Left ventricle myocardium inferior (tissue), 1 donor: ENCODE measurements at regions not wholly inside any gene's neighbourhood (a gene's known extent, or its start where the extent isn't known, plus 50 kb on each side); places are given as distances from the start of the nearest gene placed in this dataset.

Source experiments
- DNase-seq: peaks from one replicate; pipeline ENCODE4 v3.0.0-alpha.2; 2020
- H3K27ac ChIP-seq: fragments of 200-600 bp; replicated peaks from 2 replicates; pipeline ENCODE4 v1.8.0; 2021
- H3K27me3 ChIP-seq: fragments of 200-600 bp; 2 replicates; pipeline ENCODE4 v1.8.0; 2021; ENCODE audit warnings: low read depth
- H3K36me3 ChIP-seq: fragments of 200-600 bp; 2 replicates; pipeline ENCODE4 v1.8.0; 2021
- H3K4me1 ChIP-seq: fragments of 200-600 bp; 2 replicates; pipeline ENCODE4 v1.8.0; 2021
- H3K4me3 ChIP-seq: fragments of 200-600 bp; 2 replicates; pipeline ENCODE4 v1.8.0; 2021; ENCODE audit warnings: mild to moderate bottlenecking, moderate library complexity
- H3K9me3 ChIP-seq: fragments of 200-600 bp; replicated peaks from 2 replicates; pipeline ENCODE4 v1.8.0; 2021
- intact Hi-C: fragments of 100-400 bp; cut with micrococcal nuclease; formaldehyde crosslinking; loops from one replicate; pipeline ENCODE4 v1.11.0; 2022
- TF ChIP-seq, protein P1 (sequence below): fragments of 200-600 bp; IDR thresholded peaks from 2 replicates; pipeline ENCODE4 v1.8.0; 2021; ENCODE audit warnings: antibody characterized with exemption, mild to moderate bottlenecking, borderline replicate concordance
- donor health status: DM: no; HTN: yes; CAD: no; lungs with severe emphysema.

DNA sequence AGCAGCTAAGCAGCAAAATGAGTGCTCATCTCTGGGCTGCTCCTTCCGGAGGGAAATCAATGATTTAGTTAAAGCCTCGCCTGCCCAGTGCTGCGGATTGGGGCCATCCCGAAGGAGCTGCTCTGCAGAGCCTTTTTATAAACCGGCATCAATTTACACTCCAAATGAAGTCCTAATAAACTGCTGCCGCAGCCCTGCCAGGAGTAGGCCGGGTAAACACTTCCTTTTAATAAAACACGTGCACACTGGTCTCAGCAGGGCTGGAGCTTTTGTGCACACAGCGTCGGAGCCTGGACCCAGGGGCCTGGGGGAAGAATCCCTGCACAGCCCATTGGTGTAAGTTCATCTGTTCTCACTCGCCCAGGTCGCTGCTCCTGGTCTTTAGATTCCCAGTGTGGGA, 79.6 kb upstream of the HS3ST2 start:
- H3K4me1 ChIP-seq = no peaks in the 10 kb centered on the region
- TF ChIP-seq, protein P1, sequence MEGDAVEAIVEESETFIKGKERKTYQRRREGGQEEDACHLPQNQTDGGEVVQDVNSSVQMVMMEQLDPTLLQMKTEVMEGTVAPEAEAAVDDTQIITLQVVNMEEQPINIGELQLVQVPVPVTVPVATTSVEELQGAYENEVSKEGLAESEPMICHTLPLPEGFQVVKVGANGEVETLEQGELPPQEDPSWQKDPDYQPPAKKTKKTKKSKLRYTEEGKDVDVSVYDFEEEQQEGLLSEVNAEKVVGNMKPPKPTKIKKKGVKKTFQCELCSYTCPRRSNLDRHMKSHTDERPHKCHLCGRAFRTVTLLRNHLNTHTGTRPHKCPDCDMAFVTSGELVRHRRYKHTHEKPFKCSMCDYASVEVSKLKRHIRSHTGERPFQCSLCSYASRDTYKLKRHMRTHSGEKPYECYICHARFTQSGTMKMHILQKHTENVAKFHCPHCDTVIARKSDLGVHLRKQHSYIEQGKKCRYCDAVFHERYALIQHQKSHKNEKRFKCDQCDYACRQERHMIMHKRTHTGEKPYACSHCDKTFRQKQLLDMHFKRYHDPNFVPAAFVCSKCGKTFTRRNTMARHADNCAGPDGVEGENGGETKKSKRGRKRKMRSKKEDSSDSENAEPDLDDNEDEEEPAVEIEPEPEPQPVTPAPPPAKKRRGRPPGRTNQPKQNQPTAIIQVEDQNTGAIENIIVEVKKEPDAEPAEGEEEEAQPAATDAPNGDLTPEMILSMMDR = no peak
- intact Hi-C loops = no loop called here
- peaks cover 48% of the 10 kb centered on the region for H3K27me3 ChIP-seq
- no peaks in the 10 kb centered on the region for H3K36me3 ChIP-seq
- H3K4me3 ChIP-seq = no peak overlapping the region
- no peak overlapping the region for H3K27ac ChIP-seq
- no peaks in the 10 kb centered on the region for H3K9me3 ChIP-seq
- DNase-seq = no peak

DNA sequence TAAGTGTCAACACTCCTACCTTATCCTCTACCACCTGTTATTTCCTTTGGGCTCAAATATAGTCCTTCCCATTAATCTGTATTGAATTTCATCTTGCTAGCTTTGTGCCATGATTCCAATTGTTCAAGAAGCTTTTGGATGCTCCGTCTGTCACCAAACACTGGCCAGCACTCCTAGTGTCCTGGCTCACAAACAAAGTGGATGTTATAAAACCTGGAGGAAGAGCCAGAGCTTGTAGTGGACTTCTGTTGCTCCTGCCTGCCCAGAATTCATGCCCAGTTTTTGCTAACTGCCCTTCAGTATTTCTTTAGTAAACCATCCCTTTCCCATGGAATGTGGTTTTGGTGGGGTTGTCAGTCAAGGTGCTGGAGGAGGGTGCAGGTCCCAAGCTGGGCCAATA, 77.2 kb upstream of the HS3ST2 start:
- Histone ChIP-seq H3K4me1 (no peaks in the 10 kb centered on the region), H3K9me3 (peaks cover 10% of the 10 kb centered on the region), H3K4me3 (no peak overlapping the region), H3K27me3 (peaks cover 35% of the 10 kb centered on the region), H3K27ac (no peak overlapping the region), H3K36me3 (no peaks in the 10 kb centered on the region)
- DNase-seq = no peak
- intact Hi-C loops = no loop called here
- TF ChIP-seq, protein P1 = no peak

DNA sequence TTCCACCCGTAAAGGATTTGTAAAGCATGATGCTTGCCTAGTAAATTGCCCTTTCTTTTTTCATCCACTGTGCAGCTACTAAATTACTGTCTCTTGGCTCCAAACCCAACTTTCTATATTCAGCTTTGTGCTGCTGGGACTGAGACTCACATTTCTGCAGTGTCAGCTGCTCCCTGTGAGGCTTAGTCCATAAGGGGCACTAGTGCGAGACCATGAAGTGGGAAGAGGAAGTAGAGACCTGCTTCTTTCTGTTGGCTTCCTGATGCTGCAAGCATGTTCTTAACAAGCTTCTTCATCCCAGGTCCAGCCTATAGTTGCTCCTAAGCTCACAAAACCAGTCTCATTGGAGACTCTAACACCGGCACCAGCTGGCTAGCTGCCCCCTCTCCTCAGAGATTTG, 74.9 kb upstream of the HS3ST2 start:
- no peak for DNase-seq
- H3K9me3 ChIP-seq = peaks cover 10% of the 10 kb centered on the region
- H3K4me1 ChIP-seq = no peaks in the 10 kb centered on the region
- H3K36me3 ChIP-seq = no peaks in the 10 kb centered on the region
- TF ChIP-seq, protein P1 = no peak
- peaks cover 33% of the 10 kb centered on the region for H3K27me3 ChIP-seq
- H3K4me3 ChIP-seq = no peak overlapping the region
- H3K27ac ChIP-seq = no peak overlapping the region
- intact Hi-C loops = no loop called here

DNA sequence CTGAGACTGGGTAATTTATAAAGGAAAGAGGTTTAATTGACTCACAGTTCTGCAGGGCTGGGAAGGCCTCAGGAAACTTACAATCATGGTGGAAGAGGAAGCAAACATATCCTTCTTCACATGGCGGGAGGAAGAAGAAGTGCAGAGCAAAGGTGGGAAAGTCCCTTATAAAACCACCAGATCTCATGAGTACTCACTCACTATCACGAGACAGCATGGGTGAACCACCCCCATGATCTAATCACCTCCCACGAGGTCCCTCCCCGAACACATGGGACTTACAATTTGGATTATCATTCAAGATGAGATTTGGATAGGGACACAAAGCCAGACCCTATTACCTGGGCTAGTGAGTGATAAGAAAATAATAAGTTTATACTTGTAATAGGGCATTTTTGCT, 70.6 kb upstream of the HS3ST2 start:
- peaks cover 23% of the 10 kb centered on the region for H3K9me3 ChIP-seq
- intact Hi-C loops = no loop called here
- no peaks in the 10 kb centered on the region for H3K4me1 ChIP-seq
- no peaks in the 10 kb centered on the region for H3K36me3 ChIP-seq
- H3K27me3 ChIP-seq = peaks cover 20% of the 10 kb centered on the region
- DNase-seq = no peak
- no peak overlapping the region for H3K4me3 ChIP-seq
- no peak overlapping the region for H3K27ac ChIP-seq
- TF ChIP-seq, protein P1 = no peak

DNA sequence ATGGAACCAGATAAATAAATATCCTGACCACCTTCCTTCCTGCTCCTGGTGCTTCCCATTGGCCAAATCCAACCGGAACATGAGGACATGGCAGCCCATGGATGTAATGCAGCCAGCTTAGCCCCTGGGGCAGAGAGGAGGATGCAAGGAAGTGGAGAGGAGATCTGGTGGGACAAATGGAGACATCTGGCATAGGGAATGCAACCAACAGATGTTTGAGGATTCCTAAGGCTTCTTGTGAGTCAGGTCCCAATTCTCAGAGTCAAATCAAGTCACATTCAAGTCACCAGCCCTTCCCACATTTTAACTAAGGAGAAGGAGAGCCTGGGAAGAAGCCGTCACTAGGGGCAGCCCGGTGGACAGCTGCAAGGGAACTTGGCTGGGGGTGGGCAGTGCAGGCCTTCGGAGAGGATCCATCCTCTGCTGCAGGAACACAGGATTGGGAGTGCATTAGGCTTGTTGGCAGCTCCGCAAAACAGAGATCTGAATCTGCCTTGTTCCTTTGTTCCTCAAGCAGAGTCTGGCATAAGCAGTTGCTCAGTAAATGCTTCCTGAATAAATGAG, 62.8 kb upstream of the HS3ST2 start:
- H3K9me3 ChIP-seq = peaks cover 13% of the 10 kb centered on the region
- peaks cover 18% of the 10 kb centered on the region for H3K27me3 ChIP-seq
- no peaks in the 10 kb centered on the region for H3K36me3 ChIP-seq
- TF ChIP-seq, protein P1 = no peak
- intact Hi-C loops = no loop called here
- no peaks in the 10 kb centered on the region for H3K4me1 ChIP-seq
- no peak for DNase-seq
- H3K27ac ChIP-seq = no peak overlapping the region
- H3K4me3 ChIP-seq = no peak overlapping the region
